ENCODE measurements at regions not wholly inside any gene's neighbourhood (a gene's known extent, or its start where the extent isn't known, plus 50 kb on each side); places are given as distances from the start of the nearest gene placed in this dataset.

DNA sequence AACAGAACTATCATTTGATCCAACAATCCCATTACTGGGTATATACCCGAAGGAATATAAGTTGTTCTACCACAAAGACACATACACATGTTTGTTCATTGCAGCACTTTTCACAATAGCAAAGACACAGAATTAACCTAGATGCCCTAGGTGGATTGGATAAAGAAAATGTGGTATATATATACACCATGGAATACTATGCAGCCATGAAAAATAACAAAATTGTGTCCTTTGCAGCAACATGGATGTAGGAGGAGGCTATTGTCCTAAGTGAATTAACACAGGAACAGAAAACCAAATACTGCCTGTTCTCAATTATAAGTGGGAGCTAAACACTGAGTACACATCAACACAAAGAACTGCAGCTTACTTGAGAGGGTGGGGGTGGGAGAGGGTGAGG is 142.5 kb downstream of the IL20RB start:
- no peaks in the 10 kb centered on the region; the same call in 1 of the 2 replicates for H3K27me3 ChIP-seq (replicated peaks; ENCODE audit: control insufficient read depth, insufficient read depth, low read length)
- intact Hi-C loops (cut with micrococcal nuclease; ENCODE audit: unreplicated experiment) = no loop called here
- POLR2A ChIA-PET = no interaction called here

GRCh38 chr3:137103739-137104138 is 146.0 kb downstream of the IL20RB start:
- BruUV-seq (replicated peaks) = no TSS peak
- H3K9me3 ChIP-seq = no peaks in the 10 kb centered on the region
- POLR2A ChIA-PET = no interaction called here
- H3K27me3 ChIP-seq (replicated peaks; ENCODE audit: control insufficient read depth, insufficient read depth, low read length) = no peaks in the 10 kb centered on the region; the same call in 1 of the 2 replicates
- no peaks in the 10 kb centered on the region for H3K36me3 ChIP-seq (ENCODE audit: control insufficient read depth, insufficient read depth, low read length)
- Mint-ChIP-seq H3K36me3 (ENCODE audit: insufficient read depth, unreplicated experiment) (no peaks in the 10 kb centered on the region), H3K4me3 (ENCODE audit: unreplicated experiment) (no peak overlapping the region), H3K4me1 (ENCODE audit: low read depth, unreplicated experiment) (no peaks in the 10 kb centered on the region), H3K27ac (ENCODE audit: unreplicated experiment) (no peak overlapping the region), H3K9me3 (ENCODE audit: unreplicated experiment) (no peaks in the 10 kb centered on the region), H3K27me3 (ENCODE audit: insufficient read depth, unreplicated experiment) (peaks cover 12% of the 10 kb centered on the region)
- no peak overlapping the region for H3K4me3 ChIP-seq (ENCODE audit: low read depth, low read length)
- TF ChIP-seq, protein P1, sequence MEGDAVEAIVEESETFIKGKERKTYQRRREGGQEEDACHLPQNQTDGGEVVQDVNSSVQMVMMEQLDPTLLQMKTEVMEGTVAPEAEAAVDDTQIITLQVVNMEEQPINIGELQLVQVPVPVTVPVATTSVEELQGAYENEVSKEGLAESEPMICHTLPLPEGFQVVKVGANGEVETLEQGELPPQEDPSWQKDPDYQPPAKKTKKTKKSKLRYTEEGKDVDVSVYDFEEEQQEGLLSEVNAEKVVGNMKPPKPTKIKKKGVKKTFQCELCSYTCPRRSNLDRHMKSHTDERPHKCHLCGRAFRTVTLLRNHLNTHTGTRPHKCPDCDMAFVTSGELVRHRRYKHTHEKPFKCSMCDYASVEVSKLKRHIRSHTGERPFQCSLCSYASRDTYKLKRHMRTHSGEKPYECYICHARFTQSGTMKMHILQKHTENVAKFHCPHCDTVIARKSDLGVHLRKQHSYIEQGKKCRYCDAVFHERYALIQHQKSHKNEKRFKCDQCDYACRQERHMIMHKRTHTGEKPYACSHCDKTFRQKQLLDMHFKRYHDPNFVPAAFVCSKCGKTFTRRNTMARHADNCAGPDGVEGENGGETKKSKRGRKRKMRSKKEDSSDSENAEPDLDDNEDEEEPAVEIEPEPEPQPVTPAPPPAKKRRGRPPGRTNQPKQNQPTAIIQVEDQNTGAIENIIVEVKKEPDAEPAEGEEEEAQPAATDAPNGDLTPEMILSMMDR (IDR thresholded peaks at IDR 0.05; ENCODE audit: insufficient read depth in 1 of 2, low read depth in 1 of 2, low read length in 1 of 2, severe bottlenecking in 1 of 2, unreplicated experiment in 1 of 2) = no peak
- intact Hi-C loops (cut with micrococcal nuclease; ENCODE audit: unreplicated experiment) = loop anchor here (2.0 kb wide), 1 partner anchor 949 kb away; no protein-coding TSS in a partner anchor
- CTCF ChIA-PET = no interaction called here
- DNase-seq = no peak
- no peaks in the 10 kb centered on the region for H3K4me1 ChIP-seq

More for the DNA sequence above, 142.5 kb downstream of the IL20RB start:
- peaks cover 10% of the 10 kb centered on the region for H3K27me3 Mint-ChIP-seq (ENCODE audit: insufficient read depth, unreplicated experiment)
- no peaks in the 10 kb centered on the region for H3K36me3 ChIP-seq (ENCODE audit: control insufficient read depth, insufficient read depth, low read length)
- no peak for DNase-seq
- no peaks in the 10 kb centered on the region for H3K4me1 ChIP-seq
- H3K4me1 Mint-ChIP-seq (ENCODE audit: low read depth, unreplicated experiment) = no peaks in the 10 kb centered on the region
- TF ChIP-seq, protein P1 (IDR thresholded peaks at IDR 0.05; ENCODE audit: insufficient read depth in 1 of 2, low read depth in 1 of 2, low read length in 1 of 2, severe bottlenecking in 1 of 2, unreplicated experiment in 1 of 2) = no peak
- H3K9me3 ChIP-seq = no peaks in the 10 kb centered on the region
- H3K27ac Mint-ChIP-seq (ENCODE audit: unreplicated experiment) = no peak overlapping the region
- H3K4me3 ChIP-seq (ENCODE audit: low read depth, low read length) = no peak overlapping the region
- no peak overlapping the region for H3K4me3 Mint-ChIP-seq (ENCODE audit: unreplicated experiment)
- BruUV-seq (replicated peaks) = no TSS peak
- CTCF ChIA-PET = no interaction called here
- H3K9me3 Mint-ChIP-seq (ENCODE audit: unreplicated experiment) = no peaks in the 10 kb centered on the region
- no peaks in the 10 kb centered on the region for H3K36me3 Mint-ChIP-seq (ENCODE audit: insufficient read depth, unreplicated experiment)

GRCh38 chr3:137105277-137105977 is 147.6 kb downstream of the IL20RB start:
- no peak overlapping the region for H3K27ac Mint-ChIP-seq (ENCODE audit: unreplicated experiment)
- H3K4me1 ChIP-seq = no peaks in the 10 kb centered on the region
- H3K9me3 ChIP-seq = no peaks in the 10 kb centered on the region
- H3K36me3 ChIP-seq (ENCODE audit: control insufficient read depth, insufficient read depth, low read length) = no peaks in the 10 kb centered on the region
- H3K9me3 Mint-ChIP-seq (ENCODE audit: unreplicated experiment) = no peaks in the 10 kb centered on the region
- ChIA-PET CTCF (interaction anchor here (0.6 to 1.3 kb wide), 3 partner anchors 73 to 199 kb away, joined by 3 to 6 read pairs (median 4); no protein-coding TSS in a partner anchor), POLR2A (no interaction called here)
- H3K4me3 Mint-ChIP-seq (ENCODE audit: unreplicated experiment) = no peak overlapping the region
- H3K36me3 Mint-ChIP-seq (ENCODE audit: insufficient read depth, unreplicated experiment) = no peaks in the 10 kb centered on the region
- intact Hi-C loops (cut with micrococcal nuclease; ENCODE audit: unreplicated experiment) = loop anchor here (1.0 to 2.0 kb wide), 6 partner anchors 73 to 947 kb away; no protein-coding TSS in a partner anchor
- H3K4me1 Mint-ChIP-seq (ENCODE audit: low read depth, unreplicated experiment) = no peaks in the 10 kb centered on the region
- TF ChIP-seq, protein P1 (IDR thresholded peaks at IDR 0.05; ENCODE audit: insufficient read depth in 1 of 2, low read depth in 1 of 2, low read length in 1 of 2, severe bottlenecking in 1 of 2, unreplicated experiment in 1 of 2) = peak; percentile 56 to 67
- H3K4me3 ChIP-seq (ENCODE audit: low read depth, low read length) = no peak overlapping the region
- DNase-seq = peak in 1 of 2 experiments; percentile 54
- H3K27me3 ChIP-seq (replicated peaks; ENCODE audit: control insufficient read depth, insufficient read depth, low read length) = no peaks in the 10 kb centered on the region; the same call in 1 of the 2 replicates
- peaks cover 12% of the 10 kb centered on the region for H3K27me3 Mint-ChIP-seq (ENCODE audit: insufficient read depth, unreplicated experiment)
- no TSS peak for BruUV-seq (replicated peaks)

All from Caco-2 (cell line).